ENCODE measurements at regions not wholly inside any gene's neighbourhood (a gene's known extent, or its start where the extent isn't known, plus 50 kb on each side); places are given as distances from the start of the nearest gene placed in this dataset.

DNA sequence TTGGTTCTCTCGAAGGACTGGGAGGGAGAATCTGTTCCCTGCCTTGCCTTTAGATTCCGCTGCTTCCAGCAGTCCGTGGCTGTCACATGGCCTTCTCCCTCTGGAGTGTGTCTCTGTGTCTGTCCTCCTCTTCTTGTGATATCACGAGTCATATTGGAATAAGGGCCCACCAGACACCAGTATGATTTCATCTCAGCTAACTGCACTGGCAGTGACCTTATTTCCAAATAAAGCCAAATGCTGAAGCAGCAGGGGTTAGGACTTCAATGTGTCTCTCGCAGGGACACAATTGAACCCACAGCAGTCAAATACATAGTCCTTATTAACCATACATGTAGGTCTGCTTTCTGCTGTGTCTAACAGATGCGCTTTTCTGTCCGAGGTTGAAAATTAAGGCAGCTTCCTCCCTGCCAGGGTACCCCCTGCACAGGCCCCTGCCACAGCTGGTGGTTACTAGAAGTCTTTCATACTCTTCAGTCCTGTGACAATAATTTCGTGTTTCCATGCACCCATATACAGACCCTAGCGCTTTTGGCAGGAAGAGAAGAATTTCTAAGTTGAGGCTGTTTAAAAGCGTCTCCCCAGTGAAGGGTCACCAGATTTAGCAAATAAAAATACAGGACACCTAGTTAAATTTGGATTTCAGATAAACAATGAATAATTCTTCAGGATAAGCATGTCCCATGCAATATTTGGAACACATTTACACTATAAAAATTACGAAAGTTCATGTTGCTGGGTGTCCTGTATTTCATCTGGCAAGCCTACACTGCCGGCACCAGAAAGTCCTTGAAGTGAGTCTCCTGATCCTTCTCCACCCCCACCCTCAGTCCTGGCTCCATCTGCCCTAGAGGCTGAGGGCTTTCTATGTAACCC lies 182.1 kb downstream of the ETS2 start:
- no peaks in the 10 kb centered on the region for H3K9me3 ChIP-seq
- H3K4me3 ChIP-seq = no peak overlapping the region
- intact Hi-C loops (cut with DNase I; ENCODE audit: low total_unique reads) = loop anchor here (5.0 to 10.0 kb wide), 3 partner anchors 71 to 233 kb away; no protein-coding TSS in a partner anchor
- TF ChIP-seq EP300 (IDR thresholded peaks at IDR 0.05; ENCODE audit: low read depth) (no peak), POLR2AphosphoS5 (IDR thresholded peaks at IDR 0.05) (peak; percentile 28 to 66 (median 39)), POLR2A (IDR thresholded peaks at IDR 0.05) (no peak)
- TF ChIP-seq, protein P1, sequence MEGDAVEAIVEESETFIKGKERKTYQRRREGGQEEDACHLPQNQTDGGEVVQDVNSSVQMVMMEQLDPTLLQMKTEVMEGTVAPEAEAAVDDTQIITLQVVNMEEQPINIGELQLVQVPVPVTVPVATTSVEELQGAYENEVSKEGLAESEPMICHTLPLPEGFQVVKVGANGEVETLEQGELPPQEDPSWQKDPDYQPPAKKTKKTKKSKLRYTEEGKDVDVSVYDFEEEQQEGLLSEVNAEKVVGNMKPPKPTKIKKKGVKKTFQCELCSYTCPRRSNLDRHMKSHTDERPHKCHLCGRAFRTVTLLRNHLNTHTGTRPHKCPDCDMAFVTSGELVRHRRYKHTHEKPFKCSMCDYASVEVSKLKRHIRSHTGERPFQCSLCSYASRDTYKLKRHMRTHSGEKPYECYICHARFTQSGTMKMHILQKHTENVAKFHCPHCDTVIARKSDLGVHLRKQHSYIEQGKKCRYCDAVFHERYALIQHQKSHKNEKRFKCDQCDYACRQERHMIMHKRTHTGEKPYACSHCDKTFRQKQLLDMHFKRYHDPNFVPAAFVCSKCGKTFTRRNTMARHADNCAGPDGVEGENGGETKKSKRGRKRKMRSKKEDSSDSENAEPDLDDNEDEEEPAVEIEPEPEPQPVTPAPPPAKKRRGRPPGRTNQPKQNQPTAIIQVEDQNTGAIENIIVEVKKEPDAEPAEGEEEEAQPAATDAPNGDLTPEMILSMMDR (IDR thresholded peaks at IDR 0.05) = no peak
- 59 to 70% methylated on average over 4 to 12 of the region's 12 CpGs for WGBS, 2 donors (ENCODE audit: low coverage in 1 of 2)
- in situ Hi-C loops (cut with MboI; ENCODE audit: low pct_ligation_motif_present in 1 of 4, low pct_unique_long_range_greater_than_20kb in 1 of 4, low sequenced_read_pairs in 3 of 4) = no loop called here
- H3K27me3 ChIP-seq = no peaks in the 10 kb centered on the region
- no peak for DNase-seq
- no peaks in the 10 kb centered on the region for H3K36me3 ChIP-seq
- H3K27ac ChIP-seq = peak overlapping the region; percentile 59 to 80 (median 62)
- H3K4me1 ChIP-seq = peaks cover 33 to 70% (median 43%) of the 10 kb centered on the region in 4 donors

- H3K27me3 ChIP-seq = no peaks in the 10 kb centered on the region
- WGBS, 2 donors (ENCODE audit: low coverage in 1 of 2) = 75 to 90% methylated on average over 2 to 13 of the region's 13 CpGs
- DNase-seq = no peak
- intact Hi-C loops (cut with DNase I; ENCODE audit: low total_unique reads) (loop anchor here (5.0 to 10.0 kb wide), 3 partner anchors 70 to 232 kb away; no protein-coding TSS in a partner anchor), in situ Hi-C loops (cut with MboI; ENCODE audit: low pct_ligation_motif_present in 1 of 4, low pct_unique_long_range_greater_than_20kb in 1 of 4, low sequenced_read_pairs in 3 of 4) (no loop called here)
- no peaks in the 10 kb centered on the region for H3K9me3 ChIP-seq
- H3K4me3 ChIP-seq = no peak overlapping the region
- TF ChIP-seq, protein P1 (IDR thresholded peaks at IDR 0.05) = no peak
- TF ChIP-seq POLR2AphosphoS5 (IDR thresholded peaks at IDR 0.05) (no peak), EP300 (IDR thresholded peaks at IDR 0.05; ENCODE audit: low read depth) (no peak), POLR2A (IDR thresholded peaks at IDR 0.05) (no peak)
- H3K4me1 ChIP-seq = peaks cover 33 to 63% (median 43%) of the 10 kb centered on the region in 4 donors
- H3K27ac ChIP-seq = peak overlapping the region; percentile 59 to 80 (median 62)
- H3K36me3 ChIP-seq = no peaks in the 10 kb centered on the region
Measured at GRCh38 chr21:38986806-38987632, 181.3 kb downstream of the ETS2 start.

DNA sequence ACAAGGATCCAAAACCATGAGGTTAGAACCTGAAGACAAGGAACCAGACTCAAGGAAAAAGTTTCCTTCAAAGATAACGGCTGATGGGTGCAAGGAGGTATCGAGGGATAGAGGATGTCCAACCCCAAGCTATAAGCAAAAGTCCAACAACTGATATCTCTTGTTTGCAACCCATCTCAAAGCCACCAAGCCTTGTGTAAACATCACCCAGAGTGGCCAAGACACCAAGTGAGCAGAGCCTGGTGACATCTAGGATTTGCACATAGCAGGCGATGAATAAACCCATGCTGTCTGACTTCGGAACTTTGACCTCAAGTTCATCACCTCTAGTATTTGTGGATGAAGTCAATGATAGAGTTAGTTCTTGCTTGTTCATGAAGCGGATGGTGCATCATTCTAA lies 180.7 kb downstream of the ETS2 start:
- Histone ChIP-seq H3K36me3 (no peaks in the 10 kb centered on the region), H3K27me3 (no peaks in the 10 kb centered on the region), H3K4me1 (peaks cover 33 to 63% (median 43%) of the 10 kb centered on the region in 4 donors), H3K9me3 (no peaks in the 10 kb centered on the region), H3K4me3 (no peak overlapping the region), H3K27ac (peak overlapping the region in 2 of 4 donors; percentile 71 to 84)
- 91% methylated on average over 5 of the region's 5 CpGs for WGBS, 2 donors (ENCODE audit: low coverage in 1 of 2)
- in situ Hi-C loops (cut with MboI; ENCODE audit: low pct_ligation_motif_present in 1 of 4, low pct_unique_long_range_greater_than_20kb in 1 of 4, low sequenced_read_pairs in 3 of 4) (no loop called here), intact Hi-C loops (cut with DNase I; ENCODE audit: low total_unique reads) (loop anchor here (5.0 to 10.0 kb wide), 3 partner anchors 69 to 232 kb away; no protein-coding TSS in a partner anchor)
- no peak for DNase-seq
- no peak for TF ChIP-seq EP300 (IDR thresholded peaks at IDR 0.05; ENCODE audit: low read depth)
- no peak for TF ChIP-seq POLR2AphosphoS5 (IDR thresholded peaks at IDR 0.05)
- no peak for TF ChIP-seq POLR2A (IDR thresholded peaks at IDR 0.05)
- TF ChIP-seq, protein P1 (IDR thresholded peaks at IDR 0.05) = no peak
